ENCODE measurements at regions not wholly inside any gene's neighbourhood (a gene's known extent, or its start where the extent isn't known, plus 50 kb on each side); places are given as distances from the start of the nearest gene placed in this dataset.

DNA sequence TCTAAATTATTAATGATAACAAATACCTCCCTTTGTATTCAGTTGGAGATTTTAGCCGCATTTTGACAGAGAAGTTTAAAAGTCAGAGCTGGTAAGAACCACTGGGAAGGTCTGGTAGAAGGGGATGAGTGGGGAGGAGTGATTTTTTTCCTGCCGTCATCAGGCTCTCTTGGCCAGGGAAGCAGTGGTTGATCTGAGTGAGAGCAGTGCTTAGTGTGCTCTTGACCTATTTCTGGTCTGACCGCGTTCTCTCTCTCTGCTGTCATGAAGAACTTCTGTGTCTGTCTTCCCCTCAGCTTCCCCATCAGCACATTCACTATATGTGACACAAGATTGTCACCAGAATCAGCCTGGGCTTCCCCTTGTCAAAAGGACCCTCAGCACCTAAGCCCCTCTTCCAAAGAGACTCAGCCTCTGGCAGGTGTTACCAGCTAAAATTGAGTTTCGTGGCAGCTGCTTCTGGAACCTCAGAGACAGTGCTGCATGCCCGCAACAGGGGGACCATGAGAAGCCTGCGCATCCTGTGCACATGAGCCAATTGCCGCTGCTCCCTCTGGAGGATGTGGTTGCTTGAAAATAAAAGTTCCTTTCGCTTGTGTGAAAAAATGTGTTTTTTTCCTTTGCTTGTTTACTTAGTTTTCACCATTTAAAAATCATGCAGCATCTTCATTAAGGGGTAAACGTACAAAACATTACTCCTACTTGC is 268.9 kb downstream of the C4orf33 start:
- Histone ChIP-seq H3K4me2 (ENCODE audit: low read length) (no peak overlapping the region), H3K9me2 (ENCODE audit: insufficient read depth, low read length) (no peaks in the 10 kb centered on the region), H3K27me3 (ENCODE audit: insufficient read depth, low read depth, low read length) (no peaks in the 10 kb centered on the region), H3K4me3 (ENCODE audit: low read length) (no peak overlapping the region), H3K9me3 (ENCODE audit: low read length) (no peaks in the 10 kb centered on the region), H3K36me3 (ENCODE audit: insufficient read depth, low read length) (no peaks in the 10 kb centered on the region), H2AFZ (ENCODE audit: low read depth, low read length) (no peak overlapping the region), H3K79me2 (replicated peaks; ENCODE audit: insufficient read depth, low read length) (no peaks in the 10 kb centered on the region), H4K20me1 (ENCODE audit: insufficient read depth) (no peaks in the 10 kb centered on the region), H3K9ac (ENCODE audit: low read length) (no peak overlapping the region), H3K27ac (ENCODE audit: low read length) (no peak overlapping the region), H3F3A (ENCODE audit: insufficient read depth, low read length, poor library complexity, severe bottlenecking) (no peaks in the 10 kb centered on the region)
- TF ChIP-seq, protein P1, sequence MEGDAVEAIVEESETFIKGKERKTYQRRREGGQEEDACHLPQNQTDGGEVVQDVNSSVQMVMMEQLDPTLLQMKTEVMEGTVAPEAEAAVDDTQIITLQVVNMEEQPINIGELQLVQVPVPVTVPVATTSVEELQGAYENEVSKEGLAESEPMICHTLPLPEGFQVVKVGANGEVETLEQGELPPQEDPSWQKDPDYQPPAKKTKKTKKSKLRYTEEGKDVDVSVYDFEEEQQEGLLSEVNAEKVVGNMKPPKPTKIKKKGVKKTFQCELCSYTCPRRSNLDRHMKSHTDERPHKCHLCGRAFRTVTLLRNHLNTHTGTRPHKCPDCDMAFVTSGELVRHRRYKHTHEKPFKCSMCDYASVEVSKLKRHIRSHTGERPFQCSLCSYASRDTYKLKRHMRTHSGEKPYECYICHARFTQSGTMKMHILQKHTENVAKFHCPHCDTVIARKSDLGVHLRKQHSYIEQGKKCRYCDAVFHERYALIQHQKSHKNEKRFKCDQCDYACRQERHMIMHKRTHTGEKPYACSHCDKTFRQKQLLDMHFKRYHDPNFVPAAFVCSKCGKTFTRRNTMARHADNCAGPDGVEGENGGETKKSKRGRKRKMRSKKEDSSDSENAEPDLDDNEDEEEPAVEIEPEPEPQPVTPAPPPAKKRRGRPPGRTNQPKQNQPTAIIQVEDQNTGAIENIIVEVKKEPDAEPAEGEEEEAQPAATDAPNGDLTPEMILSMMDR (IDR thresholded peaks at IDR 0.05; ENCODE audit: poor library complexity, severe bottlenecking): no peak
- TF ChIP-seq POLR2AphosphoS5 (IDR thresholded peaks at IDR 0.05) (no peak), EZH2 (IDR thresholded peaks at IDR 0.05; ENCODE audit: borderline replicate concordance, insufficient read depth, low read length, poor library complexity, severe bottlenecking) (no peak), MXI1 (conservative IDR thresholded peaks at IDR 0.05; ENCODE audit: poor library complexity, severe bottlenecking) (no peak), SMC3 (conservative IDR thresholded peaks at IDR 0.05; ENCODE audit: poor library complexity) (no peak), TAF1 (IDR thresholded peaks at IDR 0.05; ENCODE audit: low read depth) (no peak), RAD21 (conservative IDR thresholded peaks at IDR 0.05) (no peak), EP300 (conservative IDR thresholded peaks at IDR 0.05; ENCODE audit: poor library complexity, severe bottlenecking) (no peak)
- TF ChIP-seq, protein P2, sequence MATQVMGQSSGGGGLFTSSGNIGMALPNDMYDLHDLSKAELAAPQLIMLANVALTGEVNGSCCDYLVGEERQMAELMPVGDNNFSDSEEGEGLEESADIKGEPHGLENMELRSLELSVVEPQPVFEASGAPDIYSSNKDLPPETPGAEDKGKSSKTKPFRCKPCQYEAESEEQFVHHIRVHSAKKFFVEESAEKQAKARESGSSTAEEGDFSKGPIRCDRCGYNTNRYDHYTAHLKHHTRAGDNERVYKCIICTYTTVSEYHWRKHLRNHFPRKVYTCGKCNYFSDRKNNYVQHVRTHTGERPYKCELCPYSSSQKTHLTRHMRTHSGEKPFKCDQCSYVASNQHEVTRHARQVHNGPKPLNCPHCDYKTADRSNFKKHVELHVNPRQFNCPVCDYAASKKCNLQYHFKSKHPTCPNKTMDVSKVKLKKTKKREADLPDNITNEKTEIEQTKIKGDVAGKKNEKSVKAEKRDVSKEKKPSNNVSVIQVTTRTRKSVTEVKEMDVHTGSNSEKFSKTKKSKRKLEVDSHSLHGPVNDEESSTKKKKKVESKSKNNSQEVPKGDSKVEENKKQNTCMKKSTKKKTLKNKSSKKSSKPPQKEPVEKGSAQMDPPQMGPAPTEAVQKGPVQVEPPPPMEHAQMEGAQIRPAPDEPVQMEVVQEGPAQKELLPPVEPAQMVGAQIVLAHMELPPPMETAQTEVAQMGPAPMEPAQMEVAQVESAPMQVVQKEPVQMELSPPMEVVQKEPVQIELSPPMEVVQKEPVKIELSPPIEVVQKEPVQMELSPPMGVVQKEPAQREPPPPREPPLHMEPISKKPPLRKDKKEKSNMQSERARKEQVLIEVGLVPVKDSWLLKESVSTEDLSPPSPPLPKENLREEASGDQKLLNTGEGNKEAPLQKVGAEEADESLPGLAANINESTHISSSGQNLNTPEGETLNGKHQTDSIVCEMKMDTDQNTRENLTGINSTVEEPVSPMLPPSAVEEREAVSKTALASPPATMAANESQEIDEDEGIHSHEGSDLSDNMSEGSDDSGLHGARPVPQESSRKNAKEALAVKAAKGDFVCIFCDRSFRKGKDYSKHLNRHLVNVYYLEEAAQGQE (IDR thresholded peaks at IDR 0.05; ENCODE audit: borderline replicate concordance): no peak

DNA sequence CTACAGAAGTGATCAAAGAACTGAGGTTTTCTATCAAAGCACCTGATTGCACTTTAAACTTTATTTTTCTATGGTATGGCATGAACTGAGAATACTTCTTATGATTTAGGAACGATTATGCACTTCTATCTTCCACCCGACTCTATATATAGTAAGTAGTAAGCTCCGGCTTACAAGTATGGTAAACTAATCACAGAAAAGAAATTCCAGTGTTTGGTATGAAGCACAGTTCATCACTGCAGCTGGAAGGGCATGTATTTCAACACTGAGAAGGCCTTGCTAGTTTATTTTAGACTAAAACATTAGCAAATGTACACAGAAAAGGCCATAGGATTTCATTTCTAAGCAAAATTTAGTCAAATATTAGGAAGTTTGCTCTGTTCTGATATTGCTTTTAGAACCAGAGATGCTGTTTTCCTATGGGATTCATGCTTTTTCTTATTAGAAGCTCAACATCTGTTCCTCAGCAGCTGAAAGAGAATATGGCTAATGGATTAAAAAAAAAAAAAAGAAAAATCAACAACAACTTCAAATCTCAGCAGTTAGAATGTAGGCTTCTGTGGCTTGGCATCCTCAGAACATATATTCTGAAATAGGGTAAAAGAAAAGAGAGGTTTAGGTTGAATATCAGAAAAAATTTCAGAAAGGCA is 273.5 kb downstream of the C4orf33 start:
- H3K9ac ChIP-seq (ENCODE audit: low read length): no peak overlapping the region
- no peak overlapping the region for H2AFZ ChIP-seq (ENCODE audit: low read depth, low read length)
- H3K4me3 ChIP-seq (ENCODE audit: low read length): no peak overlapping the region
- no peak overlapping the region for H3K4me2 ChIP-seq (ENCODE audit: low read length)
- no peaks in the 10 kb centered on the region for H3K9me3 ChIP-seq (ENCODE audit: low read length)
- H3K36me3 ChIP-seq (ENCODE audit: insufficient read depth, low read length): no peaks in the 10 kb centered on the region
- no peak overlapping the region for H3K27ac ChIP-seq (ENCODE audit: low read length)
- H3K27me3 ChIP-seq (ENCODE audit: insufficient read depth, low read depth, low read length): no peaks in the 10 kb centered on the region
- no peak for TF ChIP-seq TAF1 (IDR thresholded peaks at IDR 0.05; ENCODE audit: low read depth)
- no peak for TF ChIP-seq POLR2AphosphoS5 (IDR thresholded peaks at IDR 0.05)
- TF ChIP-seq, protein P2 (IDR thresholded peaks at IDR 0.05; ENCODE audit: borderline replicate concordance): no peak
- TF ChIP-seq, protein P1 (IDR thresholded peaks at IDR 0.05; ENCODE audit: poor library complexity, severe bottlenecking): no peak
- no peak for TF ChIP-seq EZH2 (IDR thresholded peaks at IDR 0.05; ENCODE audit: borderline replicate concordance, insufficient read depth, low read length, poor library complexity, severe bottlenecking)
- no peak for TF ChIP-seq SMC3 (conservative IDR thresholded peaks at IDR 0.05; ENCODE audit: poor library complexity)
- TF ChIP-seq RAD21 (conservative IDR thresholded peaks at IDR 0.05): no peak
- TF ChIP-seq EP300 (conservative IDR thresholded peaks at IDR 0.05; ENCODE audit: poor library complexity, severe bottlenecking): no peak
- no peak for TF ChIP-seq MXI1 (conservative IDR thresholded peaks at IDR 0.05; ENCODE audit: poor library complexity, severe bottlenecking)
- no peaks in the 10 kb centered on the region for H4K20me1 ChIP-seq (ENCODE audit: insufficient read depth)
- no peaks in the 10 kb centered on the region for H3F3A ChIP-seq (ENCODE audit: insufficient read depth, low read length, poor library complexity, severe bottlenecking)
- H3K9me2 ChIP-seq (ENCODE audit: insufficient read depth, low read length): no peaks in the 10 kb centered on the region
- H3K79me2 ChIP-seq (replicated peaks; ENCODE audit: insufficient read depth, low read length): no peaks in the 10 kb centered on the region

Data from neural cell (in vitro differentiated cells).